ENCODE measurements at regions not wholly inside any gene's neighbourhood (a gene's known extent, or its start where the extent isn't known, plus 50 kb on each side); places are given as distances from the start of the nearest gene placed in this dataset.

DNA sequence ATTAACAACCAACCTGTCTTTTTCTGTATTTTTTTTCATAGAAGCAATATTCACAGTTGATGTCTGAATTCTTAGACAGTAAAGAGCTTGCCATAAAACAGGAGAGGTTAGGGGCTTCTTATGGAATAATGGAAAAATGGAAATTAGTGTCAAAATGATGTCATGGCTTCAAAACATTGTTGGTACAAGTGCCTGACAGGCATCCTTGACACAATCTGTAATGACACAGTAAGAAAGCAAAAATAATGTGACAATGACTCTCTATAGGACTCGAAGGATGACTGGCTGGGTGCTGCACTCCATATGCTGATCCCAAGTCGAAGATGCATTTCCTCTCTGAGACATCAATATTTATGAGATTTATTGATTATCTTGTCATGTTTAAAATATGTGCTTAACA lies 205.3 kb upstream of the DACH1 start:
- TF ChIP-seq, protein P1, sequence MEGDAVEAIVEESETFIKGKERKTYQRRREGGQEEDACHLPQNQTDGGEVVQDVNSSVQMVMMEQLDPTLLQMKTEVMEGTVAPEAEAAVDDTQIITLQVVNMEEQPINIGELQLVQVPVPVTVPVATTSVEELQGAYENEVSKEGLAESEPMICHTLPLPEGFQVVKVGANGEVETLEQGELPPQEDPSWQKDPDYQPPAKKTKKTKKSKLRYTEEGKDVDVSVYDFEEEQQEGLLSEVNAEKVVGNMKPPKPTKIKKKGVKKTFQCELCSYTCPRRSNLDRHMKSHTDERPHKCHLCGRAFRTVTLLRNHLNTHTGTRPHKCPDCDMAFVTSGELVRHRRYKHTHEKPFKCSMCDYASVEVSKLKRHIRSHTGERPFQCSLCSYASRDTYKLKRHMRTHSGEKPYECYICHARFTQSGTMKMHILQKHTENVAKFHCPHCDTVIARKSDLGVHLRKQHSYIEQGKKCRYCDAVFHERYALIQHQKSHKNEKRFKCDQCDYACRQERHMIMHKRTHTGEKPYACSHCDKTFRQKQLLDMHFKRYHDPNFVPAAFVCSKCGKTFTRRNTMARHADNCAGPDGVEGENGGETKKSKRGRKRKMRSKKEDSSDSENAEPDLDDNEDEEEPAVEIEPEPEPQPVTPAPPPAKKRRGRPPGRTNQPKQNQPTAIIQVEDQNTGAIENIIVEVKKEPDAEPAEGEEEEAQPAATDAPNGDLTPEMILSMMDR (IDR thresholded peaks at IDR 0.05; ENCODE audit: low read length), result no peak
- no peak for TF ChIP-seq EZH2 (IDR thresholded peaks at IDR 0.05; ENCODE audit: borderline replicate concordance, low read length)

Measured in OCI-LY1 (cell line).